ENCODE measurements at regions not wholly inside any gene's neighbourhood (a gene's known extent, or its start where the extent isn't known, plus 50 kb on each side); places are given as distances from the start of the nearest gene placed in this dataset.
A peak's percentile ranks its signal among the peaks of the same experiment; 100 is the strongest.

- DNase-seq: no peak
These were observed 54.9 kb upstream of the ENAH start for GRCh38 chr1:225707824-225708223.

- no peak for DNase-seq
These were observed 56.2 kb upstream of the ENAH start for GRCh38 chr1:225709101-225709500.

GRCh38 chr1:225710804-225711203 lies 57.9 kb upstream of the ENAH start:
- DNase-seq: peak; percentile 27

- no peak for DNase-seq
These were observed 58.5 kb upstream of the ENAH start for GRCh38 chr1:225711236-225711937.

- DNase-seq: no peak
These were observed 59.5 kb upstream of the ENAH start for GRCh38 chr1:225712391-225712790.

GRCh38 chr1:225713281-225713680 lies 60.4 kb upstream of the ENAH start:
- DNase-seq: no peak

GRCh38 chr1:225720937-225721336 lies 56.7 kb upstream of the SRP9 start:
- no peak for DNase-seq

GRCh38 chr1:225724251-225724650 lies 53.4 kb upstream of the SRP9 start:
- DNase-seq: no peak
